HG02981 (cell line): ENCODE measurements at regions not wholly inside any gene's neighbourhood (a gene's known extent, or its start where the extent isn't known, plus 50 kb on each side); places are given as distances from the start of the nearest gene placed in this dataset.
A peak's percentile ranks its signal among the peaks of the same experiment; 100 is the strongest.

Source experiments
- ATAC-seq: cut with Tn5 transposase; IDR thresholded peaks from one replicate; pipeline ENCODE4 v1.9.1; 2021; ENCODE audit warnings: mild to moderate bottlenecking, moderate library complexity; ENCODE audit not compliant: unreplicated experiment

DNA sequence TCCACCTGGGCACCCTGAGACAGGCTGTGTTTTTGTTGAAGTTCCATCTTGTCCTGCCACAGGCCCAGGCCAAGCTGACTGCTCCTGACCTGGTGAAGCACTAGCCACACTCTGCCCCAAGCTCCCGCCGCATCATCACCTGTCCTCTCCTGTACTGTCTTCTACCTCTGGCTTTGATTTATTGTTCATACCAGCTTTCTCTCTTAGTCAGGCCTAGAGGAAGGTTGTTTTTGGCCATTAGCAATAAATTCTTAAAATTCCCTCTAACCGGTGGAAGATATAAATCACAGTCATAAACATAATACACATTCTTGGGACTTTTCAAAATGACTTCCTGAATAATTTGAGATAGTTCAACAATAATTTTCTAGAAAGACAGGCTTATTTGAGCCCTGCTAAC, 169.4 kb downstream of the DAD1 start:
- ATAC-seq: no peak

DNA sequence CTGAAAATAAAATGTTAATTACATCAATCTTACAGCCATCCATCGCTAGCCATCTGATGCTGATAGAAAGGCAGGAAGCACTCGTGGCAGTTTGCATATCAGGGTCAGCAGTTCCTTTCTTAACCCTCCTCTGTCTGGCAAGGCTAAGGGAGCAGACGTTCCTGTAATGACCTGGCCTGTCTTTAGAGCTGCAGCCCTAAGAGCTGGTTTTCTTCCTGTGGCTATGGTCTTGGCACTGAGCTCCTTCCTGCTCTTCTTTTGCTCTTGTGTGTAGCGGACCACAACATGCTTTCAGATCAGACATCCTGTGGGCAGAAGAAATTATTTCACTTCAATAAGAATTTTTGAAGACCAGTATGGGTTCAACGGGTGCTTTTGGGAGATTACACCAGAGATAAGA, 170.4 kb downstream of the DAD1 start:
- peak; percentile 63 for ATAC-seq

DNA sequence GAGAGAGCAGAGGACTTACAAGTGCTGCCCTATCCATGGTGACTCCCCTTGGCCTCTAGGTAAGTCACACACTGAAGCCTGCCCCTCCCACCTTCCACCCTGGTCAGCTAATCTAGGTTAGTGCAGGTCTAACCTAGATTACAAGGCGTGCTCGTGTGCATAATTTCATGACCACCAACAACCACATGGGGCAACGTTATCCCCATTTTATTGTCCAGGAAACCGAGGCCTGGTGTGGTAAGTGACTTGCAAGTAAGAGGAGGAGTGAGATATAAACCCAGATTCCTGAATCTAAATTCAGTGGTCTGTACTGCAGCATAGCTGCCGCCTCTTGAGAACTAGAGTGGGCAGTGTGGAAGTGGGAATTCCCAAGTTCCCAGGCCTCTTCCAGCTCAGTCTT, 171.1 kb downstream of the DAD1 start:
- ATAC-seq: no peak

DNA sequence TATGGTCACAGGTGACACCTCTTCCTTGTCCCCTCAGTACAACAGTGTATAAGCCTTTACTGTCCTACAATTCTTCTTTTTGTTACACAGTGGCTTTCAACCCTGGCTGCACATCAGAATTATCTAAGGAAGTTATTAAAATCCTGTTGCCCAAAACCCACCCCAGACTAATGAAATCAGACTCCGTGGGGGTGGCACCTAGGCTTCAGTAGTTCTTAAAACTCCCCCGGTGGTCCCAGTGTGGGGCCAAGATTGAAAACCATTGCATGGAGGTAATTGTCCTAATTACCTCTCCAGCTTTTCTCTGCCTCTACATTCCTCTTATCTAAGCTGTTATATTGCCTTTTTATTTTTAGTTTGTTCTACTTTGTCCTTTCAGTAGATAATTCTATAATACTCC, 172.8 kb downstream of the DAD1 start:
- no peak for ATAC-seq

DNA sequence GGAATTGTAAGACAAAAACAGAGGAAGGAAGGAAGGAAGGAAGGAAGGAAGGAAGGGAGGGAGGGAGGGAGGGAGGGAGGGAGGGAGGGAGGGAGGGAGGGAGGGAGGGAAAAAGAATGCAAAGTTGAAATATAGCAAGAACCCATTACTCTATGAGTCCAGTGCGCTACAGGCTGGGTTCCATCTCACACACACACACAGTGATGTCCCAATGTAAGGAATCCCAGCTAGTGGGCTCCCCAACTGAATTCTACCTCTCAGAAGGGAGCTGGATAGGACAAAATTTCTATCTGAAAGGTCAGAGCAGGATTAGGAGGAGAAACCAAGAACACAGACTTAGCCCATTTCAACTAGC, 173.4 kb downstream of the DAD1 start:
- ATAC-seq: no peak

DNA sequence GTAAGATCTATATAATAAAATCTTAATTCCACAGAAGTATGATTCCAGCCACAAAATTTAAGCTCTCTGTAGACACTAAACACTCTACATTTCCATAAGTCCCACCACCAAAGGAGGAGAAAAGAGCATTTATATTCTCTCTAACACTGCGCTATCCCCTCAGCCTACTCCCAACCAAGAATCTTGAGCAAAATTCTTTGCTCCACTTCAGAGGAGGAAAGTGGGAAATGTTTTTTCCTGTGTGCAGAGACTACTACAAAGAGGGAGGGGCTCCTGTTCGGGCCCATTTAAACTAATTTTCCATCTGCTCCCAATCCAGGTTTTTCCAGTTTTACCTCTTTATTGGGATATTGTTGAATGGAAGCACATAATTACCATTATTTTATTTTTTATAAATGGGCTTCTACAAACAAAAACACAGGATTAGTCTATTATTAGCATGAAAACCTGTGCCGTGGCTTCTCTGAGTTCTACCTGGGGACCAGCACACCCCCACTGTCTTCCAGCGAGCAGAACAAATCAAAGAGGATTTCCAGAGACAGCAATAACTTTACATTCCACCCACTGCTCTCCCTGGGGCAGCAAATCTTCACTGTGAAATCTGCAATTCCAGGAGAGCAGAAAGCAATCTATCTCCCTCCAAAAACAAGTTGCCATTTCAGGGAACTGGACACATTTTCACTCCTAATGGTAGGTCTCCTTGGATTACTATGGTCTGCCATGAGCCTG, 174.0 kb downstream of the DAD1 start:
- ATAC-seq: no peak

DNA sequence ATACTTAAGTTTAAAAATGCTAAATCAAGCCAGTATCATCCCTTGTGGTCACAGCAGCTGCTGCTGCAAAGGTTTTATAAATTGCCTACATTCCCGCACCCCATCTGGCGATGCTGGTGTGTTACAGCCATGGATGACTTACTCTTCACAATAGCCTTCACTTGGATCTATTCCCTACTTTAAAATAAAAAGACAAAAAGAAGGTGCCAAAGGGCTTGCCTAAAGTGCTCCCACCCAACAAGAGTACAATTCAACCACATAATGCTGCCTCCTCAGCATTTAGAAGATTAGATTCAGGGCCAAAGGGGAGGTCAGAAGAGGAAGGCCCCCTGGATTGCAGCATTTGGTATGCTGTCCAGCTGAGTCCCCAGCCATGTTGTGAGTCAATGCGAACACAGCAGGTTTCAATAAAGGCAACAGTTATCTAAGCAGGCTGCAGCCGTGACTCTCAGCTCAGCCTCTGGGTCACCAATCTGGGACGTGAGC, 176.1 kb downstream of the DAD1 start:
- no peak for ATAC-seq

DNA sequence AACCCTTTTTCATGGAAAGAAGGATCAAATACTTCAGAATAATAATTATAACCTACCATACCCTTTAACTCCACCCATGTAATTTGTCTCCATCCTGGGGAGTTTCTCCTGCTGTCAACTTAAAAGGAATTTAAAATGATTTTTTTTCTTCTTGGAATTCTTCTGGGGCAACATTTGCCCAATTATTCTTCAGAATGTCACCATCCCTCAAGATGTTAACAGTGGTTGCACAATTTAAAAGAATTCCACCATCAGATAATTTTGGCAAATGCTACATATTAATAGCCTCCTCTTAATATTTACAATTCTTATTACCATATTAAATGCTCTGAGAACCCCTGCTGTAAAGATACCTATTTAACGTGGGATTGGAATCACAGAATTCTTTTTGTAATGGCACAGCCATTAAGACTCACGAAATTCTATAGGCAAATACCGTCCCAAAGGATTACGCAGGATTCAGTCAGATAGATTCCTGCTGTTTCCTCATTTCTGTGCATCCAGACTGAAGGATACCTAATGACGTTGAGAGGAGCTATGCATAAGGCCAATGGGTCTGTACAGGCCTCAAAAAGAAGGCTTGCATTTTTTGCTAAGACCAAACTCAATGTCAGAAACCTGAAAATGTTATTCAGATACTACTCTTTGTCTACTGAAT, 177.5 kb downstream of the DAD1 start:
- ATAC-seq: no peak

DNA sequence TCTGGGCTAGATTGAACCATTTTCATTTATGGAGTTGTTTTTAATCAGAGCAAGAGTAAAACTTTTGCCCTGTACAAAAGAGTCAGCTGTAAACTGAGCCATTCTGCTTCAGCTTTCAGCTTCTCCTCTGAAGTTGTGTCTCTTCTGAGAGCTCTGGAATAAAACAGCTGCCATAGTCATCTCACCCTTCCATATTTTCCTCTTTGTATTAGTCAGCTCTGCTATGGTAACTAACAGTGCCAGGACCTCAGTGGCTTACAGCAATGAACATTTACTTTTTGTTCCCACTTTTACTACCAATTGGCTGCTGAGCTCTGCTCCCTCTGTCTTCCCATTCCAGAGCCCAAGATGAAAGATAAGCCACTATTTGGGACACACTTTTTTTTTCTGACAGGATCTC, 178.5 kb downstream of the DAD1 start:
- ATAC-seq: no peak

DNA sequence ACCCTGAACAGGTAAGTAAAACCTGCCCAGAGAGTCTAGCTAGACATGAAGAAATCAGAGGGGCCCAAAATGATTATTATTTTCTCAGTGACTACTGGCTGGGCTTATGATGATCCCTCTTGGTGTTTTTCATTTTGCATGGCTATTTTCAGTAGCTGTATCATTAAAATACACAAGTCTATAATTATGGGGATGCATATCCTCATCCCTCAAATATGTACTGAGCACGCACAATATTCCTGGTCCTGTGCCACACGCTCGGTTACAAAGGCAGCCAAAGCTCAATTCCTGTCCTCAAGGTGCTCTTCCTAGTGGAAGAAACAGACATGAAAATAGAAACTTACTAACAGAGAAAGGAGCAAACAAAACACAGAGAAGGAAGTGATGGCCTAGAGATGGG, 180.0 kb downstream of the DAD1 start:
- ATAC-seq: no peak

DNA sequence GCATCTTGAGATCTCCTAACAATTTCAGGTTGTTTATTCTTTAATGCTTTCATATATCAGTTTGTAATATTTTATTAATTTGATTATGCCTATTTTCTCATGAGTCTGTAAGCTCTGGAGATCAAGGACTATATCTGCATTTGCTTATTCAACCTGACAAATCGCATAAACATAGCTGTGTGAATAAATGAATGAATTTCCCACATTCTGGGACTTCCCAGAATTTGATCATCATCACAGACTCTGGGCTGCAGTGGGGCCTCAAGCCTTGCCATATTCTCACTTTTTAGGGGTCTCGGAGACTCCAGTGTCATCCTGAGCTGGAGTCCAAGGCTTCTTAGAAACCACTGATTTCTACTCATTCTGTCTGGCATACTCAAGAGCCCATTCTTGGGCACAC, 180.5 kb downstream of the DAD1 start:
- ATAC-seq: no peak

DNA sequence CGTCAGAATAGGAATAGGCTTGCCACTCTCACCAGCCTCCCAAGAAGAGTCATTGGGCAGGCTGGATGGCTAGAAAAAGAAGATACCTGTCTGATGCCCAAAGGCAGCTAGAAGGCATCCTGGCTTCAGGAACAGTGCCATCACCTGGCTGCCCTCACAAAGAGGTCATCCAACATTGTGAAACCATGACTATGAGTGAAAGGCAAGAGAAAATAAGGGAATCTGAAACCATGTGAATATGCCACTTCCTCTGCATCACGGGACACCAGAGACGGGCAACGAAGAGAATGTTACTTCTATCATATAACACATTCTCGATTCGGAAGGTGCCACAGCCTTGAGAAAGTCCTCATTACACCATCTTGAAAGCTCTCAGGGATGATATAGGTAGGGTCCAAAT, 182.0 kb downstream of the DAD1 start:
- ATAC-seq: no peak

DNA sequence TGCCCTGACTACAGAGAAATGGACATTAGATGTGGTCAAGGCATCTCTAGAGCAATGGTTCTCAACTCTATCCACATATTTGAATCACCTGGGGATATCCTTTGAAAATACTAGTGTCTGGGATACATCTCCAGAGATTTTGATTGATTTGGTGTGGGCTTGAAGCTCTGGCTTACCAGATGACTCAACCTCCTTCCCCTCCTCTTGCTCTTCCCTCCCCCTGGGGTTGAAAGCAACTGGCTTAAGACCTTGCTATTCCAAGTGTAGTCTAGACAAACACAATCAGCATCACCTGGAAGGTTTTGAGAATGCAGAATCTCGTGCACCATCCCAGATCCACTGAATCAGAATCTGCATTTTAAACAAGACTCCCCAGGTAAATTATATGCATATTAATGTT, 183.8 kb downstream of the DAD1 start:
- ATAC-seq: no peak

DNA sequence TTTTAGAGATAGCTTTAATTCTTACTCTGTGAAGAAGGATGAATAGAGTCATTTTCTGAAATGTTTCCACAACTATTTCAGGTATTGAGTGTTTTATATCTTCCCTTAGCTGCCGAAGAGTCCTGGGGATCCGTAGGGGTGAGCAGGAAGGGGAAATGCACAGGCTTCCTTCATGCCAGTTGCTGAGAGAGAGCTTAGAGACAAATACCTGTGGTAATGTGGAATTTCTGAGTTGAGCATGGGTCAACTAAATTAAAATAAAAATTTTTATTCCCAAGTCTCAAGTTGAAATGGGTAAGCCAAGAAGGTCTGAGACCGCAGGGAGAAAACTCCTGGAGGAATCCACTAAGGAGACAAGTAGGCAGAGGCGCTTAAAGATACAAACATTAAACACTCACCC, 185.7 kb downstream of the DAD1 start:
- no peak for ATAC-seq

DNA sequence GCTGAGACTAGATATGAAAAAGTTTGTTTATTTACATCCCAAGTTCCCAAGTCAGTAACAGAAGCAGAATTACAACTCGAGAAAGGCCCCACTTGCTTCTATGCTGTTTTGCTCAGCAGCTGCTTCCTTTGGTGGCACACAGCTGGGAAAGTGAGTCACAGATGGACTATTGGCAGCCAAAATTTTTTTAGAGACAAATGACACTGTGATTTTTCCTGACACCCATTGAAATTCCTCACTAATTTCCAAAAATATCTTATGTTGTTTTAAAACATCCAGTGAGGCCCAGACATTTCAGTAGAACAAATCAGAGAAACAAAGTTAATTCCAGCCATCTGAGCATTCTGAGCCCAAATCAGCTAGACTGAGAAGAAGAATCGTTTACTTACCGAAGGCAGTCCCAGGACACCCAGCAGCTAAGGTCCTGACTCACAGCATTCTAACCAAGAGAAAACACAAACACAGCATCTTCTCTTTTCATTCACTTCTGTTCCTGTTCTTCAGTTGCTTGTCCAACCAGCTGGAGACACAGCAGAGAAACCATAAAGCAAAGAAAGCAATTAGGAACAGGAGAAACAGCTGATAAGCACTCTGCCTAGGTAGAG, 188.3 kb downstream of the DAD1 start:
- no peak for ATAC-seq

DNA sequence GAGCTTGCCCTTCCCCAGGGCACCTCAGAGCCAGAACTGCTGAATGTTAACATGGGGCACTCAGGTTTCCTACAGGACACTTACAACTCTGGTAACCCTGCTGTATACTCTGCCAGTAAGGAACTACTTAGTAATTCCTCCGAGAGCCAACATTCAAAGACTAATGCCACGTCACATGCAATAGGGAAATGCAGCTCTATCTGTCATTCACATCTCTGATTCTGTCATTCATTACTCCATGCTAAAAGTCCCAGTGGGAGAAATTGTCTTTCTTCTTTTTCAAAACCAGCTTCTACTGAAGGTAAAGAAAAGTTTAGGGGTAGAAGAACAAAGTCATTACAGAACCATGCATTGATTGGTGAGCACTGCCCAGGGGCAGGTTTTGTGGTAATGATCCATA, 189.2 kb downstream of the DAD1 start:
- ATAC-seq: no peak

DNA sequence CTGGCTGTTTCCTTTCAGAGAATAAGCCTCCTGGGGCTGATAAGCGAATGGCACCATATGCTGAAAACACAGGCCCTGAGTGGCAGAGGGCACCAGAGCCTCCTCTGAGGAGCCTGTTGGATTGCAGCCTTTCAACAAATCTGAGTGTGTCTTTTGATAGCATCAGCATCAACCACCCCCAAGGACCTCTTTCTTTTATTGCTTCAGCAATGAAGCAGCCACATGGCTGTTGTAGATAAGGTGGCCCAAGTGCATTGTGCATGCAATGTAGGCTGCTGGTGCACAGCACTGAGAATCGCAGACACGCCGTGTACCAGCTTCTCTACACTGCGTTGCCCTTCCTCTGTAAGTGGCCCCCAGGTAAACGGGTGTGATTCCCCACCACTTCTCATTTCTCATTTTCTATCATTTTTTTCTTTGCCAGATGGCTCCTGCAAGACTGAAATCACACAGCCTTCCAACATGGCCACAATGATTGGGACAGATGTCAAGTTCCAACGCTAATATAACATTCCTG, 191.7 kb downstream of the DAD1 start:
- ATAC-seq: no peak

DNA sequence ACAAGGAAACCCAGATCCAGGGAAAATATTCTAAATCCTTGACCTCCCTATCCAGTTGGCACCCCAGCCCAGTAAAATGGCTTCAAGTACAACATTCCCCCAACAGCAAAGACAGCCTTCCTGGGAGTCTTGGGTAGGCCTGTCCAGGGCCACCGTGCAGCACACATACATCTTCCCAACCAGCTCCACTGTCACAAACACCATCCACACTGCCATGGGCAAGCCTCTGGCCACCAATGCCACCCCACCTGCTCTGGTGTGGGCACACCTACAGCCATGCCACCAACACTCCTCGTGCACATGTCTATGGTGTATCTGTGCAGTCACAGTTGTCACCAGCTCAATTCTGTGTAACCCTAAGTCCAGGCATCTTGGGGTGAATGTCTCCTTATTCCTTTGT, 193.2 kb downstream of the DAD1 start:
- ATAC-seq: no peak

DNA sequence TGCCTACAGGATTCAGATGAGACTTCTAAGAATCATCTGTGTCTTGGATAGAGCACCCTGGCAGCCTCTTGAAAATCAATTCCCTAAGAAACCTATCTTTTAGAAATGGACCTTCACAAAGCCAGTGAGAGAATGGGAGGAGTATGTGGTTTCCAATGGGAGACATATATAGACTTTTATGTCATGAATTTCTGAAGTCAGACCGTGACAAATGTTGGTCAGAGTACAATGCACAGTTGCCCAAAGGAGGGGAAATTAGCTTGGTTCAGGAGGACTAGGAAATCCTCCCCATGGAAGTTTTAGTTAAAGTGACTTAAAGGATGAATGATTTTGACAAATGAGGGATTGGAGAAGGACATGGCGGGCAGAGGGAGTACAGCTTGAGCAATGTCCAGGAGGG, 194.4 kb downstream of the DAD1 start:
- ATAC-seq: no peak

DNA sequence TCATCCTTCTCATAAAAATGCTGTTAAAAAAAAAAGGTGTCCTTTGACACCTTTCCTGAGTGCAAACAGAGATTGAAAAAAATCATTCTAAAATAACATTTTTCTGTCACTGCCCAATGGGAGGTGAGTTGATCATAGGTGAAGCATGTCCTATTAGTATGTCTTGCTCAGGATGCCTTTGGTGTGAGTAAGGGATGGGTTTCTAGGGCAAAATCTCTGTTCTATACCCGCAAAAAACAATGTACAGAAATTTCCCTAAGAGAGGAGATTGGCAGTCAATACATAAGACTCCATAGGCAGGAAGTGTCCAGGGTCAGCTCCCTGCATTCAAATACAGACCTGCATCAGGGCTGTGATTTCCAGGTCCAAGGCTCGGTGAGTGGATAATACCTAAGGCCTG, 195.2 kb downstream of the DAD1 start:
- no peak for ATAC-seq

DNA sequence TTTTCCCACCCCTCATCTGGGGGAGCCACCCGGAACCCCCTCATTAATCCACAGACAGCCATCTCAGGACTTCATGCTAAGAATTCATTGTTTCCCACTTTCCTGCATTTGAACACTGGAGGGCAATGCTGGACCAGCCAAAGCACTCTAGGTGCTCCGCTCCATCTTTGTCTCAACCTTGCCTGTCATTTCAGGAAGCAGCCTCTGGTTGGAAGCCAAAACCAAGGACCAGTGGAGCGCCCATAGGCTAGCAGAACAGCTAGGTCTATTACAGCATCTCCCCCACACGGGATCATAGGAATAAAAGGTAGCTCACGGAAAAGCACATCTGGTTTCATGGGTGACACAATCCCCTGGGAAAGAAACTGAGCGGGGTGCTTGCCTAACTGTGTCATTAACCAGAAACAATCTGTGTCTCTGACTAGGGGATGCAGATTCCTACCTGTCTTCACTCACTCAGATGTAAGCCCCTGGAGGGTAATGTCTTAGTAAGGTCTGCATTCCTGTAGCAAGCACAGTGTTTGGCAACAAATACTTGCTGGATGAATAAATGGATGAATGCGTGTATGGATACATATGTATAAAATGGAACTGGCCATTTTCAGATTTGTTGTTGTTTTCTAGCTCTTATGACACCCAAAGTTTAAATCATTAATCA, 197.0 kb downstream of the DAD1 start:
- ATAC-seq: peak; percentile 42
